22Rv1 (cell line): ENCODE measurements at regions not wholly inside any gene's neighbourhood (a gene's known extent, or its start where the extent isn't known, plus 50 kb on each side); places are given as distances from the start of the nearest gene placed in this dataset.

Source experiments
- H3K27ac ChIP-seq: fragments of 450-650 bp; 2 replicates; pipeline ENCODE4 v1.5.1; 2017
- CTCF ChIP-seq: fragments of 450-650 bp; IDR thresholded peaks from 2 replicates; pipeline ENCODE4 v1.5.1; 2017; ENCODE audit warnings: mild to moderate bottlenecking
- ZFX ChIP-seq: fragments of 450-650 bp; IDR thresholded peaks from 2 replicates; pipeline ENCODE4 v1.6.1; 2017; ENCODE audit warnings: antibody characterized with exemption, borderline replicate concordance

DNA sequence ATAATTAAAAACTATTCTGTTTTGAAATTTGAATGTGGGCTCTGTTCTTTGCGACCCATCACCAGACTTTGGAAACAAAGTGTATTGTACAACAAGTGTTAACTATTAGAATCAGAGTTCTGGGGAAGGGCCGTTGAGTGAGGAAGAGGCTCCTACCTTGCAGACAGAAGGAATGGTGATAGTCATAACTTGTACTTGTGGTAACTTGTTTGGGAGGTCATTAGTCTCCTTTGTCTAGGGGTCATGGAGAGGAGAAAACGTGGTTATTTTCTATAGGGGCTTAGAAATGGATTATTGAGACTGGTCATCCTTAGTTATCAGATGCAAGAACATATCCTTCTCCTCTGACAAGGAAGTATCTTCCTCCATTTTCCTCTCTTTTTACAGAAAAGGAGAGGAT, 174.8 kb downstream of the BMP2 start:
- no peak overlapping the region for H3K27ac ChIP-seq
- TF ChIP-seq CTCF (no peak), ZFX (no peak)

- no peak for TF ChIP-seq ZFX
- TF ChIP-seq CTCF, result no peak
Measured at GRCh38 chr20:6944292-6944691, 176.8 kb downstream of the BMP2 start.

GRCh38 chr20:6953611-6954010, 186.1 kb downstream of the BMP2 start:
- TF ChIP-seq CTCF (no peak), ZFX (no peak)
- no peak overlapping the region for H3K27ac ChIP-seq

More at GRCh38 chr20:6944292-6944691, 176.8 kb downstream of the BMP2 start:
- no peak overlapping the region for H3K27ac ChIP-seq

- no peak for TF ChIP-seq ZFX
- no peak for TF ChIP-seq CTCF
- no peak overlapping the region for H3K27ac ChIP-seq
Measured at GRCh38 chr20:6954219-6954618, 186.7 kb downstream of the BMP2 start.

DNA sequence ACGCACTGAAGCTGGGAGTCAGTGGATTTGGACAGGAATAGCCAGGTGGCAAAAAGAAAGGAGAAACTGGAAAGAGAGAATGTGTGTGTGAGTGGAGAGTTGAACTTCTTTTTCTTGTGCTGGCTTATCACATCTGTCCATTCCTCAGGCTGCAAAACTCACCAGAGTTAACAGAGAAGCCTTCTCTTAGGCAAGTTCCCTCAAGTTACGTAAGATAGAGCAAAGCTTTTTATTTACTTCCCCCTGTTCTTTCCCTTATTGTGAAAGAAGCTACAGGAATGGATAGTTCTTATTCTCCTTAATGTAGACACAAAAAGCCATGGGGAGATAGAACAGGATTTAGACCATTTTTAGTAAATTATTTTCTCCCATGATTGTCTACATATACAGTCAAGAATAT, 188.6 kb downstream of the BMP2 start:
- no peak for TF ChIP-seq ZFX
- no peak for TF ChIP-seq CTCF

DNA sequence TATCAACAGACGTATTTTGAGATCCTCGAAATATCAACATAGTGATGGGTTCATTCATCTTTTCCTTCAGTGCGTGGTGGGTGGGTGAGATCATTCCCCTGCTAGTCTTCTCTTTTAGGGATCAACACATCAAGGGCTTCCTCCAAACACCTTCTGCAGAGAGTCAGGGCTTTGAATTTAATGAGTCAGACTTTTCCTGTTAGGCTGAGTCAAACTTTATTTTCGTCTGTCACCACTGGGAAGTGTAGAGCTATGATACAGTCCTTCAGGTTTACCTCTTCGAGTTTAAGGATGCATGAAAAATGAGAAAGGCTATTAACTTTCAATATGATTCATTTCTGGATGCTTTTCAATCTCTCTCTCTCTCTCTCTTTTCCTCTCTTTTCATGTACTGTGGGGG, 189.1 kb downstream of the BMP2 start:
- no peak overlapping the region for H3K27ac ChIP-seq
- TF ChIP-seq ZFX (no peak), CTCF (no peak)

More for the DNA sequence above, 188.6 kb downstream of the BMP2 start:
- no peak overlapping the region for H3K27ac ChIP-seq

GRCh38 chr20:6959900-6960312, 192.4 kb downstream of the BMP2 start:
- no peak for TF ChIP-seq CTCF
- no peak for TF ChIP-seq ZFX

DNA sequence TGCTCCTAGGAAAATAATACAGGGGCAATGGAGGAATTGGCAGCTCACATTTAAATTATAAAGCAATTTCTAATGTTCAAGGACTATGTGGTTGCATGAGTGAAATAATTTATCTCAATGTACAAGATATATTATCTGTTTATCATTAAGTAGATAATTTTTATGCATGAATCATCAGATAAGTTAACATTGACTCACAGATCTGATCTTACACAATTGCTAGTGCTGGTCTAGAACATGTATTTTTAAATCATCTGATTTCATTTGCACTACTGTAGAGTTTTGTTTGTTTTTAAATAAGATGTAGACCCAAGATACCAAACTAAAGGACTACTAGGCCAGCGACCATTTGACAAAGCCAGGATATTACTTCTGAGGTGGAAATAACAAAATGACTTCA, 199.2 kb downstream of the BMP2 start:
- TF ChIP-seq ZFX, result no peak
- TF ChIP-seq CTCF, result no peak
- no peak overlapping the region for H3K27ac ChIP-seq

More at GRCh38 chr20:6959900-6960312, 192.4 kb downstream of the BMP2 start:
- H3K27ac ChIP-seq, result no peak overlapping the region
